RWPE2 (cell line): ENCODE measurements at regions not wholly inside any gene's neighbourhood (a gene's known extent, or its start where the extent isn't known, plus 50 kb on each side); places are given as distances from the start of the nearest gene placed in this dataset.

Experiments
- ATAC-seq: fragments of 200-7000 bp; cut with Tn5 transposase; 3 replicates; pipeline ENCODE4 v1.9.1; 2021; ENCODE audit warnings: low read depth
- DNase-seq: peaks from one replicate; pipeline ENCODE4 v3.0.0-alpha.2; 2020; ENCODE audit warnings: low spot score
- H3K27ac ChIP-seq: fragments of 450-650 bp; 2 replicates; pipeline ENCODE4 v1.5.1; 2017; ENCODE audit warnings: mild to moderate bottlenecking; ENCODE audit not compliant: poor library complexity, severe bottlenecking
- H3K27me3 ChIP-seq: fragments of 250-450 bp; sonication (Bioruptor Pico); 2 replicates; pipeline ENCODE4 v1.5.1; 2021; ENCODE audit warnings: mild to moderate bottlenecking, moderate library complexity; ENCODE audit not compliant: insufficient read depth, poor library complexity, severe bottlenecking
- H3K36me3 ChIP-seq: fragments of 250-450 bp; sonication (Bioruptor Pico); 2 replicates; pipeline ENCODE4 v1.5.1; 2020; ENCODE audit warnings: low read depth, mild to moderate bottlenecking, moderate library complexity
- H3K4me1 ChIP-seq: fragments of 250-450 bp; sonication (Bioruptor Pico); 2 replicates; pipeline ENCODE4 v1.5.1; 2021; ENCODE audit warnings: mild to moderate bottlenecking, moderate library complexity; ENCODE audit not compliant: insufficient read depth, poor library complexity, severe bottlenecking
- H3K4me3 ChIP-seq: fragments of 250-450 bp; sonication (Bioruptor Pico); 2 replicates; pipeline ENCODE4 v1.5.1; 2021; ENCODE audit warnings: mild to moderate bottlenecking, moderate library complexity; ENCODE audit not compliant: severe bottlenecking
- H3K9me3 ChIP-seq: fragments of 250-450 bp; sonication (Bioruptor Pico); 2 replicates; pipeline ENCODE4 v1.5.1; 2021; ENCODE audit warnings: mild to moderate bottlenecking, moderate library complexity; ENCODE audit not compliant: severe bottlenecking
- CTCF ChIP-seq: fragments of 450-650 bp; IDR thresholded peaks from one replicate; pipeline ENCODE4 v1.5.1; 2017; ENCODE audit warnings: mild to moderate bottlenecking, moderate library complexity; ENCODE audit not compliant: poor library complexity, severe bottlenecking

DNA sequence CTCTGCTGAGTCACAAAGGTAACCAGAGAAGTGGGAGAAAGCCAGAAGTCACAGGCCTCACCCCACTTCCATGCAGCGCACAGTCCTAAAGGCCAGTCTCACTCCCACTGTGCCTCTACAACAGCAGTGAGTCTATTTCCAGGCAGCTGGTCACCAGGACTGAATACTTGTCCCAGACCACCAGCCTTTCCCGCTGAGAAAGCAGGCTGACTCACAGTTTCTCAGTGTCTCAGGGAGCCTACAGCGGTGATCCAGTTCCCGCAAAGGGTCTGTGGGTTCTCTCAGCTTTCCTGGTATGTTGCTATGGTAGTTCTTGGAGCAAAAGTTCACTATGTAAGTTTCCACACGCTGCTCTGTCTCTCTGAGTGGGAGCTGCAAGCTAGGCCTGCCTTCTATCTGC lies 622.5 kb downstream of the RNF144A start:
- Histone ChIP-seq H3K4me3 (no peak overlapping the region), H3K27me3 (peaks cover 8% of the 10 kb centered on the region), H3K4me1 (no peaks in the 10 kb centered on the region), H3K9me3 (no peaks in the 10 kb centered on the region), H3K36me3 (no peaks in the 10 kb centered on the region), H3K27ac (no peak overlapping the region)
- no peak for TF ChIP-seq CTCF
- ATAC-seq, result no peak
- no peak for DNase-seq

DNA sequence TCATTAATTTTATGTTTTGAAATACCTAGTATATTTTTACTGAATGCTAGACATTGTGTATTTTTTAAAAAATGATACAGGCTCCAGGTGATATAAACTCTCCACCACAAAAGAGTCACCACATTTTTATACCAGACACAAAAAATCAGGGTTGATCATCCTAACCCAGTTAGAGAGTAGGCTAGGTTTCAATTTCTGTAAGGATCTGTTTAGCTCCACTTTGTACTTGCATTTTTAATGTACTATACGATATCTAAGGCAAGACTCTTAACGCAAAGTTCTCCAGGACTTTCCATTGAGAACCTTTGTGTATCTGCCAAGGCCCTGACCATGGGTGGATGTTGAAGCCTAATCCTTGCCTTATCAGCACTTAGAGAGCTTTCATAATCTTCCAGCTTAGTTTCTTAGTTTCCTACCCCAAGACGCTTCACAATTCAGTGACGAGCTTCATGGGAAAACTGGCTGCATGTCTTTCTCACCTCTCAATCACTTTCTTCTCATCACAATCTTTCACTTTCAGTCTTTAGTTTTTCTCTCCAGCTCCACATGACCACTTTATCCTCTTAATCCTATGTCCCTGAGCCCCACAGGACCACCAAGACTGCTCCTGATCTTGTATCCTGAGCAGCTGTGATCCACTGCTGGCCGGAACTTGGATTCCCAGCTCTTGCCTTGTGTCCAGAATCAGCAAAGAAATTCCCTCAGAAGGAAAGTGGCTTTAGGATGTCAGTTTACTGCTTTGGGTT lies 635.8 kb downstream of the RNF144A start:
- ATAC-seq (no peak), DNase-seq (no peak)
- Histone ChIP-seq H3K4me3 (no peak overlapping the region), H3K27me3 (no peaks in the 10 kb centered on the region), H3K27ac (no peak overlapping the region), H3K9me3 (no peaks in the 10 kb centered on the region), H3K36me3 (no peaks in the 10 kb centered on the region), H3K4me1 (no peaks in the 10 kb centered on the region)
- no peak for TF ChIP-seq CTCF

- no peak for ATAC-seq
- no peak overlapping the region for H3K4me3 ChIP-seq
- H3K27ac ChIP-seq, result no peak overlapping the region
- H3K27me3 ChIP-seq, result no peaks in the 10 kb centered on the region
- H3K9me3 ChIP-seq, result no peaks in the 10 kb centered on the region
- H3K36me3 ChIP-seq, result no peaks in the 10 kb centered on the region
- no peaks in the 10 kb centered on the region for H3K4me1 ChIP-seq
- DNase-seq, result no peak
- TF ChIP-seq CTCF, result no peak
These were observed 638.0 kb downstream of the RNF144A start for GRCh38 chr2:7555260-7555659.

DNA sequence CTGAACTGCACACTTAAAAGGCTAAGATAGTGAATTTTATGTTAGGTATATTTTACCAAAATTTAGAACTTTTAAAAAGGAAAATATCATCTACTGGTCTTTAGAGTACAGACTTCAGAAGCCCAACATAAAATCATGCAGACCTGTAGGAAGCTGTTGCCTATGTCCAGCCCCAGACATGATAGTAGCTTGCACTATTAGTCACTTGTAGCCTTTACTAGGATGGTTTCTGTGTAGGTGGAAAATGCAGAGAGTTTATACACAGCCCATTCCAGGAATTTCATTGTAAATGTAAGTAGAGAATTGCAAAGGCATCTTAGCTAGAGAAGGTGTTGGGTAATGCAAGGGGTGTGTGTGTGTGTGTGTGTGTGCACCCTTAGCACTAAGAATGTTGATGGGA lies 640.2 kb downstream of the RNF144A start:
- TF ChIP-seq CTCF, result no peak
- H3K9me3 ChIP-seq, result no peaks in the 10 kb centered on the region
- H3K27me3 ChIP-seq, result no peaks in the 10 kb centered on the region
- no peaks in the 10 kb centered on the region for H3K36me3 ChIP-seq
- H3K4me1 ChIP-seq, result no peaks in the 10 kb centered on the region
- ATAC-seq (no peak), DNase-seq (no peak)
- no peak overlapping the region for H3K4me3 ChIP-seq
- no peak overlapping the region for H3K27ac ChIP-seq

DNA sequence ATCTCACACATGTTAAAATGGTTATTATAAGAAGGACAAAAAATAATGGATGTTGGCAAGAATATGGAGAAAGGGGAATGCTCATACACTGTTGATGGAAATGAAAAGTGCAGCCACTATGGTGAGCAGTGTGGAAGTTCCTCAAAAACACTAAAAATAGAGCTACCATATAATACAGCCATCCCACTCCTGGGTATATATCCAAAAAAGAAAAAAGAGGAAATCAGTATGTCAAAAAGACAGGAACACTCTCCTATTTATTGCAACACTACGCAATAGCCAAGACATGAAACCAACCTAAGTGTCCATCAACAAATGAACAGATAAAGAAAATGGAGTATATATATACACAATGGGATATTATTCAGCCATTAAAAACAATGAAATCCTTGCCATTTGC lies 642.6 kb downstream of the RNF144A start:
- ATAC-seq, result no peak
- H3K4me1 ChIP-seq, result no peaks in the 10 kb centered on the region
- TF ChIP-seq CTCF, result no peak
- H3K36me3 ChIP-seq, result no peaks in the 10 kb centered on the region
- no peaks in the 10 kb centered on the region for H3K27me3 ChIP-seq
- no peak overlapping the region for H3K27ac ChIP-seq
- DNase-seq, result no peak
- no peak overlapping the region for H3K4me3 ChIP-seq
- H3K9me3 ChIP-seq, result no peaks in the 10 kb centered on the region
